Brain pericyte (primary cell): ENCODE measurements at regions not wholly inside any gene's neighbourhood (a gene's known extent, or its start where the extent isn't known, plus 50 kb on each side); places are given as distances from the start of the nearest gene placed in this dataset.
"Not testable (repeated sequence)": the region's sequence is repeated elsewhere in the genome, so short reads cannot be mapped to it uniquely, and the experiment has no call there.

Experiments
- DNase-seq: peaks from one replicate; pipeline ENCODE4 v3.0.0-alpha.2; 2012; ENCODE audit warnings: low read depth, low spot score

GRCh38 chr3:80649170-80649569 lies 881.4 kb upstream of the ROBO1 start:
- no peak for DNase-seq

- no peak for DNase-seq
Measured at GRCh38 chr3:80643421-80643820, 875.6 kb upstream of the ROBO1 start.

- no peak for DNase-seq
Measured at GRCh38 chr3:80618295-80619256, 850.8 kb upstream of the ROBO1 start.

- DNase-seq = no peak
Measured at GRCh38 chr3:80612366-80612765, 844.6 kb upstream of the ROBO1 start.

- not testable (repeated sequence) for DNase-seq
Measured at GRCh38 chr3:80608072-80608471, 840.3 kb upstream of the ROBO1 start.

GRCh38 chr3:80606073-80606472 lies 838.3 kb upstream of the ROBO1 start:
- DNase-seq = no peak

GRCh38 chr3:80601479-80601878 lies 833.7 kb upstream of the ROBO1 start:
- DNase-seq = no peak

- DNase-seq = no peak
Measured at GRCh38 chr3:80592792-80593191, 825.0 kb upstream of the ROBO1 start.

- DNase-seq = no peak
Measured at GRCh38 chr3:80586338-80586737, 818.5 kb upstream of the ROBO1 start.

- DNase-seq = no peak
Measured at GRCh38 chr3:80580146-80580545, 812.3 kb upstream of the ROBO1 start.

- DNase-seq = no peak
Measured at GRCh38 chr3:80564391-80564790, 796.6 kb upstream of the ROBO1 start.

GRCh38 chr3:80559701-80560100 lies 791.9 kb upstream of the ROBO1 start:
- DNase-seq = no peak

GRCh38 chr3:80556763-80557162 lies 789.0 kb upstream of the ROBO1 start:
- no peak for DNase-seq

- no peak for DNase-seq
Measured at GRCh38 chr3:80554304-80554703, 786.5 kb upstream of the ROBO1 start.

- DNase-seq = no peak
Measured at GRCh38 chr3:80553211-80553610, 785.4 kb upstream of the ROBO1 start.

GRCh38 chr3:80550174-80550573 lies 782.4 kb upstream of the ROBO1 start:
- no peak for DNase-seq

GRCh38 chr3:80549173-80549572 lies 781.4 kb upstream of the ROBO1 start:
- no peak for DNase-seq

- DNase-seq = no peak
Measured at GRCh38 chr3:80543154-80543553, 775.4 kb upstream of the ROBO1 start.

- DNase-seq = no peak
Measured at GRCh38 chr3:80542456-80542855, 774.7 kb upstream of the ROBO1 start.

- DNase-seq = no peak
Measured at GRCh38 chr3:80537680-80538079, 769.9 kb upstream of the ROBO1 start.

GRCh38 chr3:80535286-80535685 lies 767.5 kb upstream of the ROBO1 start:
- DNase-seq = no peak

GRCh38 chr3:80533553-80533952 lies 765.8 kb upstream of the ROBO1 start:
- DNase-seq = no peak

GRCh38 chr3:80526153-80526552 lies 758.4 kb upstream of the ROBO1 start:
- no peak for DNase-seq

- DNase-seq = no peak
Measured at GRCh38 chr3:80521081-80521480, 753.3 kb upstream of the ROBO1 start.
